HG03457 (cell line): ENCODE measurements at regions not wholly inside any gene's neighbourhood (a gene's known extent, or its start where the extent isn't known, plus 50 kb on each side); places are given as distances from the start of the nearest gene placed in this dataset.

Experiments used
- ATAC-seq: cut with Tn5 transposase; IDR thresholded peaks from one replicate; pipeline ENCODE4 v1.9.1; 2021; ENCODE audit warnings: moderate number of reproducible peaks; ENCODE audit not compliant: unreplicated experiment

DNA sequence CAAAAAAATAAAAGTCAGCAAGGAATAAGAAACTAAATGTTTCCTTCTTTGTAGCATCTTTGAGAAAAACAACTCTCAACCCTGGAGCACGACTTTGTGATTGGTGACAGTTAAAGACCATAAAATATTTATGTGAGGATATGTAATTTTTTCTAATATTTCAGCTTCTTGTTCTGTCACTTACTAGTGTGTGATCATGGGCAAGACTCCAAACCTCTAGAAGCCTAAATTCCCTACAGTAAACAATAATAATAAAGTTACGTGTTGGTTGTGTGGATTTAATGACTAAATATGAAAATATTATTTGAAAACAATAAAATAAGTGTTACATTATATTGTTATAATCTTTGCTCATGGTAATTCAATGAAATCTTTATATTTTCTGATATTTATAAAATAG is 735.6 kb upstream of the MARCKS start:
- no peak for ATAC-seq

DNA sequence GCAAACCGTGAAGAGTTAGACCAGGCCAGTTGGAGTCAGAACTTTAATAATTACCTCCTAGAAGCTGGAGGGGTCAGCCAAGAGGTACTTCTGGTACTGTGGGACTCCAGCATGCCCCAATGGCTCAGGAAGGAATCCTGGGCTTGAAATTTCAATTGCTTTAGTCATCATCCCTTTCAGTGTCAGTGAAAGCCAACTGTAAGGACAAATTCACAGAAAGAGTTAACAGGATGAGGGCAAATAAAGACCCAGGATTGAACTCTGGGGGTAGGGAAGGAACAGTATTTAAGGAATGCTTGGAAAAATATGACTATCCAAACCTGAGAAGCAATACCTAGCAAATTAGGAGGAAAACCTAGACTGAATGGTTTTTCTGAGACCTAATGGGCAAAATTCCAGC is 735.1 kb upstream of the MARCKS start:
- no peak for ATAC-seq

DNA sequence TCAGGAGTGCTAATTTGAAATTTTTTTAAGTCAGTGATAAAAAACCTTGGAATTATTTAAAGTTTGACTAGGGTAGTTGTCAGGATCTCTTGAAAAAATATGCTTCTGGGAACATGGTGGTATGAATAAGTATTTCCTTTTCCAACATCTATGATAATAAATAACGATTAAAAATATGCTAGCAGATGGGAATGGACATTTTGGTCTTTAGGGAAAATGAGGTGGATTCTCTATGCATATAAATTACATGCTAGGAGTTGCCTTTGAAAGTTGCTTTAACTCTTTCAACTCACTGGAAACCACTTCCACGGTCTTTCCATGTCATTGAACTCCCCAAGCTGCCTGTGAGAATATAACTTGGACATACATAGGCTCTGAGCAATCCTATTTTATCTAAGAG is 731.5 kb upstream of the MARCKS start:
- no peak for ATAC-seq

DNA sequence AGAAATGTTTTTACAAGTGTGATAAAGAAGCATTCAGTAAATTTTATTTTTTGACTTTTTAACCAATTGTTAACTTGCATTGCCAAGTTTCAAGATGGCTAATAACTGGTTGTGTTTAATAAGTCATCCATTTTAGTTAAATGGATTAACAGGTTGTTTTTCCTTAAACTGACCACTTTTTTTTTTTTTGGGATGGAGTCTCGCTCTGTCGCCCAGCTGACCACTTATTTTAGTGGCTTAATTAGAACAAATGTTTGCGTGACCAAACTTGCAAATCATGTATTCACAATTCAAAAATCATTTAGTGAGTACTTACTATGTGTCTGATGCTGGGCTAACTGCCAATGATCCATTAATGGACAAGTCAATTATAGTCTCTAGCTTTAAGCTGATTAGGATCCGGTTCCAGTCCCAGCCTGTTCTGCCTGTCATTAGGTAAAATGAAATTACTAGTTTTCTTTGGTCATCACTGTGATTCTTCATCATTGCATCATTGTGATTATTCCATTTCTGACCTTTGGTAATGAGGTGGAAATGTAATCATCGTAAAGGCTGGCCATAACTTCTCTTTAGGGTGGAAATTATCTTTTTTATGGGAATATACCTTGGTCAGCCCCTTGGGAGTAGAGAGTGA is 729.2 kb upstream of the MARCKS start:
- no peak for ATAC-seq

DNA sequence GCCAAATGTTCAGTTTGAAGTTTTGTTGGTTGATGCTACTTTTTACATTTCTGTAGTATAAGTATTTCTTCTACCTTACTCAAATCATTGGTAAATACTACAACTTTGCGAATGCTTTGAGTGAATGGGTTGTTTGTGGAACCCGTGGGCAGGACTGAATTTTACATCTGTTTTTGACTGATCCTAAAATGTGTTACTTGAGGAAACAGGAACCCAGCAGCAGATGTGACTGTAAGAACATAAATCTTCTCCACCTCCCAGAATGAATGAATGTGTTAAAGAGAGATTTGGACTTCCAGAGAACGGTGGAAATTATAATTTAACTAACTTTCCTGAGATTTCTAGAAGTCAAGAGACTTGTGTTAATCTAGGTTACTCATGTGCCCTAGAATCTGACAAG is 728.5 kb upstream of the MARCKS start:
- ATAC-seq = no peak

DNA sequence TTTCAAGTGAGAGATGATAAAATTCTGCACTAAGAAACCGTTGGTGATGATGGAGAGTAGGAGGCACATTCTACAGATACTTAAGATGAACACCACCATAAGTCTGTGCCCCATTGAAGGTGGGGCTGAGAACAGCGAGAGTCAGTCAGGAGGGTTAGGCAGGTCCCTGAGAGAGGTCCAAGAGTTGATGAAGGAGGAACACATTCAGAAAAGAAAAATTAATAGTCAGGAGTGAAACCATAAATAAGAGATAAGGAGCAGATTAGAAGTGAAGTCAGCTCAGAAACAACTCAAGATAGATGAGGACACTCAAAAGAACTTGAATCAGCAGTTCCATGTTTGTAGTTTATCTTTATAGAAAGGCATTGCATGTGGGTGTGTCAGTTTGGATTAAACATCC is 727.2 kb upstream of the MARCKS start:
- ATAC-seq = no peak

DNA sequence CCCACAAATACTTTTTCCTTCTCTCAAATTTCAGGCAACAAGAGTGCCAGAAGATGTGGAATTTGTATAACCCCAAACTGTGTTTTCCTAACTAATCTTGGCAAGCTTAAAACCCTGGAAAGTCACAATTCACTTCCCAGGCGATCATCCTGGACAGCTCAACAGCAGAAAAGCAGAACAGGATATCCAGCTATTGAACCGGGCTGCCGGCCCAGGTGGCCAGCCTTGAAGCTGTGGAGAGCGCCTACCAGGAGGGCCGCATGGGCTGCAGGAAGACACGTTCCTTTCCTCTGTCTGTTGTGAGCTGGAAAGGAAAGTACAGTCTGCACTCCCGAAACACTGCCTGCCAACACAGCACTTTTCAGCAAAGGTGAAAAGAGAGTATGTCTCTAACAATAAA is 719.7 kb upstream of the MARCKS start:
- no peak for ATAC-seq

DNA sequence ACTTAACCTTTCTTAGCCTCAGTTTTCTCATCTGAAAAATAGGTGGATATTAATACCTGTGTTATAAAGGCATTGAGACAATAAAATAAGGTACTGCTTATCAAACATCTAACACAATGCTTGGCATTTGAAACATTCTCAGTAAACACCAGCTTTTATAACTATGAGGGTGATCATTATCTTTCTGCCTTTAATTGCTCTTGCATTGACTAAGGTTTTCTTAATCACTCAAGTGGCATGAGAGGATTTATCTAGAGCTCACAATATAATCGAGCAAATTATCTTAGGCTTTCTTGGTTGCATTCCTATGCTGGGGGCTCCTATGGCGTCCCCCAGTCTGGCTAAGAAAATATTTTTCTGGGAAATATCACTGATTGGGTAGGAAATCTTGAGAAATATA is 716.4 kb upstream of the MARCKS start:
- no peak for ATAC-seq

DNA sequence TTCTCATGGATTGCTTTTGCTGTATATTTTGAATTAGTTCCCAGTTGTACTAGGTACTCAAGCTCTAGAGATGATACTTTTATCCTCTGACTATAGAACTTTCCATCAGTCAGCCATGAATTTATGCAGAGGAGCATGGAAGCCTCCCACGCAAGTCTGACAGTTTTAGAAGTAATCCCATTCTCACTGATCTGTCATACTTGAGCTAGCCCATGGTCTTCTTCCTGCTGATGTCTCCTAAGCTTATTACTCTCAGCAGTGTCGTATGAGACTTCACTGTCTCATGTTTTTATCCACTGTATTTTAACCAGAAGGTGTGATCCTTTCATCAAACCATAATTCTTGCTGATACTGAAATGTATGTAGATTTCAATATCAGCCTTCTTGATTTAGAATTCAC is 715.2 kb upstream of the MARCKS start:
- ATAC-seq = no peak

DNA sequence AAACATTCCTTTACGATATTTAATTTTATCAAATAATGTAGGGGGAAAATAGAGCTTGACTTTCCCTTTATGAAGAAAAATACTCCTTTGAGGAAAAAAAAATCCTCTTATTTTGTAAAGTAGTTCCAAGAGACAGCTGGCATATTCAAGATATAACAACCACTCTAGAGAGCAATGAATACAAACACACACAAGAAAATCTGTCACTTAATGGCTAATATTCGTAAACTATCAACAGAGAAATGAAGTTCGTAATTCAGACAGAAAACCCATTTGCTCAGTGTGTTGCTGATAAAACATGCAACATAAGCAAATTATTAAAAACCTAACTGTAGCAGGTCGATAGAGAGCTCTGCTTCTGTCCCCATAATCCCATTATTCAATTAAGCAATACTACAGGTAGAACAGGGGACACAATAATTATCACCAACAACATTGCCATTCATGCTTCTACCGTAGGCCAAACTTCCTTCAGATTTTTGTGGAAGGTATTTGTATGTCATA is 714.4 kb upstream of the MARCKS start:
- ATAC-seq = no peak

DNA sequence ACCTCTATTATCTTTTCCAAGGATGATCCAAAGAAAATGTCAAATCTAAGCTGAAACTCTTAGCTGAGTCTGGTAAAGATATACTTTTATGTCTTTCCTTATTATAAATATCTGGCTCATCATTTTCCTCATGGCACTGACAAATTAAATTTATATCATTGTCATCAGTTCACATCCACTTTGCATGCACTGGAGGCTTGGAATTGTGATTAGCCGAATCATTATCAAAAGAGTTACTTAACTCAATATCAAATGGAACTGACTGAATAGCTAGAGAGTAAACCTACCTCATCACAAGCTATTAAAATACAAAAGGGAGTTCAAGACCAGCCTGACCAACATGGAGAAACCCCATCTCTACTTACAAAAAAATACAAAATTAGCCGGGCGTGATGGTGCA is 713.9 kb upstream of the MARCKS start:
- no peak for ATAC-seq

DNA sequence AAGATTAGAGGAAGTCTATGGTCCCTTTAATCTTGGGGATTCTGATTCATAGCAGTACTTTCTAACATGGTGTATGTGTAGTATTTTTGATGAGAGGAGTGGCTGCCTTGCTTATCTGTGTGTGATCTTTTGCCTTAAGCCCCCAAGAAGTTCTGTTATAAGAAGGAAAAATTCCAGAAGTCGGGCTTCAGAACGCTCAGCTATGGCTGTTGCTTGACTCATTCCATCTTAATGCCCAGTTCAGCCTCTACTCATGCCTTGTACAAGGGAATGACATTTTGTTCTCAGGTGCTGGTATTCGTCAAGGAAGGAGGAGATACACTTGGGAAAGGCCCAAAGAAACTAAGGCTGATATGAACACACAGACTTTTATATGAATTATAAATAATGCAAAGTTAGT is 713.0 kb upstream of the MARCKS start:
- ATAC-seq = no peak

DNA sequence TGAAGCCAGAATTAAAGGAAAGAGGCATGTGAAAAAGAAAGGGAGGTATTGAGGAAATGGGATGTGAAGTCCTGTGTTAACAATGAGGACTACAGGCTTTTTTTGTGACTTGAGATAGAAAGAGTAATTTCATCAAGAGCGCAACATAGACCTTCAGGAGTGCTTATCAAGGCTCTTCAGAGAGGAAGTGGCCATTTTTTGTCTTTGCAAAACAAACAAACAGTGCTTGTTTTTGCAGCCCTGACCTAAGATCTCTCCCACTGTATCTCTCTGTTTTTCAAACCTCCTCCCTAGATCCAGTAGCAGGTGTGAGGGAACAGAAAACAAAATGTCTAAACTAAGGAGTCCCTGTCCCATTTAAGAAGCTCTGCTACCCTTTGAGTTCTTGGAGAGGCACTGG is 710.3 kb upstream of the MARCKS start:
- no peak for ATAC-seq

DNA sequence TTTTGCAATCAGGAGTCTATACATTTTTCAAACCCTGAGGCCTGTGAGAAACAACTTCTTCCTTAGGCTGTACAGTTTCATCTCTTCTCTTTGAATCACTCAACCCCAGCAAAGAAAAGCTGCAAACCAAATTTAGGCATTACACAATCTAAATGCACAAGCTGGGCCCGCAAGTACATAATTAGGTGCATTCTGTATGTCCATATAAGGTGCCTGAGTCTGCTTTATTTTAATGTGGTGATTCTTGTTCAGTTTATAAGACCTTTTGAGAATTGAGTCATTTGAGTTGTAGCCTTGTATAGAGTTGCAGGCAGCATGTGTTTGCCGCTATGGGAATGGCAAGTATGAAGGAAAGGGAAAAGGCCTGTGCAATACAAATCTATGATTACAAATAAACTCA is 709.6 kb upstream of the MARCKS start:
- no peak for ATAC-seq

DNA sequence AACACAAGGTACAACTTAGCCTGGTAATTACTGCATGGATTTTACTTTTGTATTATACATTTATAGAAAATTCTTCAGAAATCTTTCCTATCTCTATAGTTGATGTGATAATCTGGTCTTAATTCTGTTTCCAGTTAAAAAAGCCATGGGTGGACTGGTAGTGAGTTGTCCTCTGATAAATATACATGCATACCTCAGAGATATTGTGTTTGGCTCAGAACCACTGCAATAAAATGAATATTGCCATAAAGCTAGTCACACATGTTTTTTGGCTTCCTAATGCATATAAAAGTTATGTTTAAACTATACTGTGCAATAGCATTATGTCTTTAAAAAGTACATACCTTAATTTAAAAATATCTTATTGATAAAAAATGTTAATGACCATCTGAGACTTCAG is 708.6 kb upstream of the MARCKS start:
- ATAC-seq = no peak

DNA sequence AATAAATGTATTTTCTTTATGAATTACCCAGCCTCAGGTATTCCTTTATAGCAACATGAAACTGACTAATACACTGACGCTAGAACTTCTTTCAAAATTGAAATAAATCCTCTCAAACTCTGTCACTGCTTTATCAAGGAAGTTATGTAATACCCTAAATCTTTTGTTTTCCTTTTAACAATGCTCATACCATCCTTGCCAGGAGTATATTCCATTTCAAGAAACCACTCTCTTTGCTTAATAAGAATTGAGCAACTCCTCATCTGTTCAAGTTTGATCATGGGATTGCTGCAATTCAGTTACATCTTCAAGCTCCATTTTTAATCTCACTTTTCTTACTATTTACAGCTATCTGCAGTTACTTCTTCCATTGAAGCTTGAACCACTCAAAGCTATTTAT is 707.6 kb upstream of the MARCKS start:
- ATAC-seq = no peak

DNA sequence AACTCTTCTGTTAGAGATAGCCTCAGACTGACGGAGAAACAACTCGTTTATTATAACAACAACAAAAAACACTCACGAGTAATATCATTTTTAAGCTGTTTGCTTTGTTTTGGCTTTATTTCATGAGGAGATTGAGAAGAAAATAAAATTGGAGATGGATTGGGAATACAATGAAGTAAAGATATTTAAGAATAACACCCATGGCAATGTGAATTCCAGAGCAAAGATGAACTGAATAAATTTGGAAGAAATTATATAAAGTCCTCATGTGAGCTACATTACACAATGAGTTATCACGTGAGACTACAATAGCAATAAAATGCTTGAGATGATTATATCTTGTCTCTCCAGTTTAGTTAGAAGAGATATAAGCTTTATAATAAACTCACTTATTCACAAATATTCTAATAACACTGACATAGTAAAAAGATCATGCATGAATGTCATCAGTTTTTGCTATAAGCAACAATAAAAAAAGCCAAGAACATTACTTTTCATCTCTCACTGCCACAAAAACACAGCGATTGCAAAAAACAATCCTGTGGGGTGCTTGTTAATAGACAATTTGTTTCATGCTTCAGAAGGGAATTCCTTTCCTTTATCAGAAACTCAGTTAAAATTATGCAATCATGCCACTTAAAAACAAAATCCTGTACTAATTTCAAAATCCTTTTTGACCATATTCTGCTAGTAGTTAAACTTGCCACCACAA is 696.7 kb upstream of the MARCKS start:
- ATAC-seq = no peak

DNA sequence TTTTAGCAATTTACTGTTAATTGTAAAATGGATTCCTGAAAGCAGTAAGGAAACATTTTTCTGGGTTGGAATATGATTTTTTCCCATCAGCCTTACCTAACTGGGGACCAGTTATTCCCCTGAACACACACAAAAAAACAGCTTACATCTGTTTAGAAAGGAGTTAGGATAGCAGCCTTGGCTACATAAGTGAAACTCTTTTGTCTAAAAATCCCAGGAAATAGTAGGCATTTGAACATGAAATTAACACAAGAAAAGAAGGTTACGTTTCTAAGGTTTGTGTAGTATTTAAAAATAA is 696.2 kb upstream of the MARCKS start:
- no peak for ATAC-seq

DNA sequence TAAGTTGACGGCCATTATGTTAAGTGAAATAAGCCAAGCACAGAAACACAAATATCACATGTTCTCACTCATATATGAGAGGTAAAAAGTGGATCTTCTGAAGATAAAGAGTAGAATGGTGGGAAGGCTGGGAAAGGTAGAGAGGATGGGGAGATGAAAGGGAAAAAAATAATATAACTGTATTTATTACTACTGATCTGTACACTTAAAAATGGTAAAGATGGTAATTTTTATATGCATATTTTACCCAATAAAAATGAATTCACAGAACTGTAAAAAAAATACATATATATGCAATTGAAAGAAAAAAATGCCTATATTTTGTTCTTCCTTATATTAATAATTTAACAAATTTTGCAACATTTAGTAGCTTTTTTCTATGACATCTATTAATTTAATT is 694.4 kb upstream of the MARCKS start:
- no peak for ATAC-seq

DNA sequence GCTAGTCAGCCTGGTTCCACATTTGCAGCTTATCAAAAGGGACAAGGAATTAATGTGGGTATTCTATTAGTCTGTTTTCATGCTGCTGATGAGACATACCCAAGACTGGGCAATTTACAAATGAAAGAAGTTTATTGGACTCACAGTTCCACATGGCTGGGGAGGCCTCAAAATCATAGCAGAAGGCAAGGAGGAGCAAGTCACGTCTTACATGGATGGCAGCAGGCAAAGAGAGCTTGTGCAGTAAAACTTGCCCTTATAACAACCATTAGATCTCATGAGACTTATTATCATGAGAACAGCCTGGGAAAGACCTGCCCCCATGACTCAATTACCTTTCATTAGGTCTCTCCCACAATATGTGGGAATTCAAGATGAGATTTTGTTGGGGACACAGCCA is 689.1 kb upstream of the MARCKS start:
- ATAC-seq = no peak

DNA sequence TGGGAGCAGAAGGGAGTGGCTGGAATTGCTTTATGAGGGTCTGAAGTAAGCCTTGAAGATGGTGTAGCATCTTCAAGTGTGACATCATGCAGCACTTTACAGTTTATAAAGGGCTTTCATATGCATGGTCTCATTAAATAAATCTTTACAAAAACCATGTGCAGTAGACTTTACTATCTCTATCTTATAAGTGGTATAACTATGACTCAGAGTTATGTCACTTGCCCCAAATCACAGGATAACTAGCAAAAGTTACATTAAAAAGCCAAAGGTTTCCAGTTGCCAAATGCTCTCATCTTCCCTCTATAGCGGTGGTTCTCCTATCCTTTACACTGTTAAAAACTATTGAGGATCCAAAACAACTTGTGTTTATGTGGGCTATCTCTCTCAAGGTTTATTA is 687.7 kb upstream of the MARCKS start:
- ATAC-seq = no peak

DNA sequence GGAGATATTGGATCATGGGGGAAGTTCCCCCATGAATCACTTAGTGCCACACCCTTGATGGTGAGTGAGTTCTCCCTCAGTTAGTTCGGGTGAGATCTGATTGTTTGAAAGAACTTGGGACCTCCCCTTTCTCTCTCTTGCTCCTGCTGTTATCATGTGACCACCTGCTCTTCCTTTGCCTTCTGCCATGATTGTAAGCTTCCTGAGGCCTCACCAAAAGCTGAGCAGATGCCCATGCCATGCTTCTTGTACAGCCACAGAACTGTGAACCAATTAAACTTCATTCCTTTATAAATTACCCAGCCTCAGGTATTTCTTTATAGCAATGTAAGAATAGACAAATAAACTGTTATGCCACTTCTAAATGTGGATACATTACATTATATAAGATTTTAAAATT is 686.7 kb upstream of the MARCKS start:
- no peak for ATAC-seq

DNA sequence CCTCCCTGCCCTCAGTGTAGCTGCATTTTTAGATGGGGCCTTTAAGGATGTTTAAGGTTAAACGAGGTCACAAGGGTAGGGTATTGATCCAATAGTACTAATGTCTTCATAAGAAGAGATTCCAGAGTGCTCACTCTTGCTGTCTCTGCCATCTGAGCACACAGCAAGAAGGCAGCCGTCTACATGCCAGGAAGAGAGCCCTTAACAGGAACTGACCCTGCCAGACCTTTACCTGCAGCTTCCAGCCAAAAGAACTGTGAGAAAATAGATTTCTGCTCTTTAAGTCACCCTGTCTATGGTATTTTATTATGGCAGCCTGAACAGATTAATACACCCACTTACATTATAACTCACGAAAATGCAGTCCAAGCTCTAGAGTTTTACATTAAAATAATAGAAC is 685.3 kb upstream of the MARCKS start:
- no peak for ATAC-seq
